ENCODE measurements at regions not wholly inside any gene's neighbourhood (a gene's known extent, or its start where the extent isn't known, plus 50 kb on each side); places are given as distances from the start of the nearest gene placed in this dataset.

- H4K20me1 ChIP-seq (ENCODE audit: insufficient read depth) = no peaks in the 10 kb centered on the region
- intact Hi-C loops (cut with micrococcal nuclease) = no loop called here
- no peak overlapping the region for H2AFZ ChIP-seq (ENCODE audit: low read depth, low read length, poor library complexity, severe bottlenecking)
- TF ChIP-seq JUND (IDR thresholded peaks at IDR 0.05) (no peak), POLR2A (IDR thresholded peaks at IDR 0.05; ENCODE audit: borderline replicate concordance, extremely low read depth, insufficient read depth, insufficient read length) (no peak), REST (IDR thresholded peaks at IDR 0.05; ENCODE audit: low read depth) (no peak), YY1 (IDR thresholded peaks at IDR 0.05; ENCODE audit: extremely low read depth, insufficient replicate concordance, low read depth, low read length) (no peak), EGR1 (IDR thresholded peaks at IDR 0.05; ENCODE audit: low read depth) (no peak), ATF3 (IDR thresholded peaks at IDR 0.05) (no peak)
- peaks cover 0 to 7% of the 10 kb centered on the region in 2 experiments; a peak in 1 of 4 replicates for H3K4me1 ChIP-seq (ENCODE audit: control insufficient read depth in 1 of 2, insufficient read depth in 2 of 2, low read length in 2 of 2)
- H3K4me2 ChIP-seq (ENCODE audit: low read length) = no peak overlapping the region; the same call in 1 of the 2 replicates
- DNase-seq (ENCODE audit: low read depth, low spot score) (no peak), ATAC-seq (no peak)
- H3K79me2 ChIP-seq (ENCODE audit: insufficient read depth, low read length) = no peaks in the 10 kb centered on the region
- ChIA-PET POLR2A (no interaction called here), RAD21 (ENCODE audit: low non-redundant PET in 1 of 2, low total read pairs in 2 of 2, uncharacterized antibody in 2 of 2, unreplicated experiment in 2 of 2) (no interaction called here), CTCF (no interaction called here)
- no peak overlapping the region for H3K27ac ChIP-seq (ENCODE audit: low read depth, low read length)
- no peak overlapping the region for H3K9ac ChIP-seq (ENCODE audit: low read length)
- no peaks in the 10 kb centered on the region for H3K9me2 ChIP-seq (ENCODE audit: insufficient read depth)
- H3K9me3 ChIP-seq (ENCODE audit: control insufficient read depth in 1 of 2, insufficient read depth in 1 of 2, low read depth in 1 of 2, low read length in 2 of 2) = no peaks in the 10 kb centered on the region
- no peaks in the 10 kb centered on the region for H3K36me3 ChIP-seq (ENCODE audit: control insufficient read depth in 1 of 2, insufficient read depth in 2 of 2, low read length in 2 of 2)
- no TSS peak for BruUV-seq (replicated peaks)
- no peak overlapping the region for H3K4me3 ChIP-seq (replicated peaks in 1 of 2; ENCODE audit: low read depth in 1 of 2, low read length in 2 of 2)
- no peaks in the 10 kb centered on the region for H3K27me3 ChIP-seq (ENCODE audit: insufficient read depth, low read length)
Observed at GRCh38 chr2:30374380-30374779, 72.7 kb upstream of the LCLAT1 start.

DNA sequence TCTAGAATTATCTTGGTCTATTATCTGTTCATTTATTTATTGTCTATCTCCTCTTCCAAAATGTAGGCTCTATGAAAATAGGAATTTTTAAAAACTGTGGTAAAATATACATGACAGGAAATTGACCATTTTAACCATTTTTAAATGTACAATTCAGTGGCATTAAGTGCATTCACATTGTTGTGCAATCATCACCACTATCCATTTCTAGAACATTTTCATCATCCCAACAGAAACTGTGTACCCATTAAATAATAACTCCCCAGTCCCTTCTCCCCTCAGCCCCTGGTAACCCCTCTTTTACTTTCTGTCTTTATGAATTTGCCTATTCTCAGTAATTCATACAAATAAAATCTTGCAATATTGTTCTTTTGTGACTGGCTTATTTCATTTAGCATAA, 71.1 kb upstream of the LCLAT1 start:
- no peaks in the 10 kb centered on the region for H3K36me3 ChIP-seq (ENCODE audit: control insufficient read depth in 1 of 2, insufficient read depth in 2 of 2, low read length in 2 of 2)
- no peak for DNase-seq (ENCODE audit: low read depth, low spot score)
- H3K27me3 ChIP-seq (ENCODE audit: insufficient read depth, low read length) = no peaks in the 10 kb centered on the region
- H3K27ac ChIP-seq (ENCODE audit: low read depth, low read length) = no peak overlapping the region
- peaks cover 0 to 7% of the 10 kb centered on the region in 2 experiments; a peak in 1 of 4 replicates for H3K4me1 ChIP-seq (ENCODE audit: control insufficient read depth in 1 of 2, insufficient read depth in 2 of 2, low read length in 2 of 2)
- no peaks in the 10 kb centered on the region for H3K9me3 ChIP-seq (ENCODE audit: control insufficient read depth in 1 of 2, insufficient read depth in 1 of 2, low read depth in 1 of 2, low read length in 2 of 2)
- H3K9me2 ChIP-seq (ENCODE audit: insufficient read depth) = no peaks in the 10 kb centered on the region
- ATAC-seq = no peak
- H2AFZ ChIP-seq (ENCODE audit: low read depth, low read length, poor library complexity, severe bottlenecking) = no peak overlapping the region
- H3K9ac ChIP-seq (ENCODE audit: low read length) = no peak overlapping the region
- ChIA-PET CTCF (no interaction called here), POLR2A (no interaction called here), RAD21 (ENCODE audit: low non-redundant PET in 1 of 2, low total read pairs in 2 of 2, uncharacterized antibody in 2 of 2, unreplicated experiment in 2 of 2) (no interaction called here)
- BruUV-seq (replicated peaks) = no TSS peak
- H3K4me2 ChIP-seq (ENCODE audit: low read length) = no peak overlapping the region
- no peaks in the 10 kb centered on the region for H3K79me2 ChIP-seq (ENCODE audit: insufficient read depth, low read length)
- intact Hi-C loops (cut with micrococcal nuclease) = no loop called here
- H3K4me3 ChIP-seq (replicated peaks in 1 of 2; ENCODE audit: low read depth in 1 of 2, low read length in 2 of 2) = no peak overlapping the region
- H4K20me1 ChIP-seq (ENCODE audit: insufficient read depth) = no peaks in the 10 kb centered on the region
- no peak for TF ChIP-seq EGR1 (IDR thresholded peaks at IDR 0.05; ENCODE audit: low read depth)
- TF ChIP-seq ZFX (IDR thresholded peaks at IDR 0.05) = no peak
- no peak for TF ChIP-seq CBX3 (IDR thresholded peaks at IDR 0.05; ENCODE audit: low read depth)
- TF ChIP-seq SIN3A (IDR thresholded peaks at IDR 0.05; ENCODE audit: low read depth) = no peak
- no peak for TF ChIP-seq FOSL1 (IDR thresholded peaks at IDR 0.05; ENCODE audit: low read depth)
- TF ChIP-seq CEBPB (IDR thresholded peaks at IDR 0.05; ENCODE audit: low read depth) = no peak
- no peak for TF ChIP-seq ELF1 (IDR thresholded peaks at IDR 0.05; ENCODE audit: borderline replicate concordance, low read depth)
- TF ChIP-seq SP1 (IDR thresholded peaks at IDR 0.05; ENCODE audit: low read depth) = no peak
- no peak for TF ChIP-seq JUND (IDR thresholded peaks at IDR 0.05)
- TF ChIP-seq RAD21 (IDR thresholded peaks at IDR 0.05; ENCODE audit: low read depth) = no peak
- no peak for TF ChIP-seq POLR2AphosphoS5 (IDR thresholded peaks at IDR 0.05; ENCODE audit: low read depth, low read length)
- TF ChIP-seq ATF3 (IDR thresholded peaks at IDR 0.05) = no peak
- TF ChIP-seq, protein P1, sequence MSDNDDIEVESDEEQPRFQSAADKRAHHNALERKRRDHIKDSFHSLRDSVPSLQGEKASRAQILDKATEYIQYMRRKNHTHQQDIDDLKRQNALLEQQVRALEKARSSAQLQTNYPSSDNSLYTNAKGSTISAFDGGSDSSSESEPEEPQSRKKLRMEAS (IDR thresholded peaks at IDR 0.05) = no peak
- TF ChIP-seq SRF (IDR thresholded peaks at IDR 0.05; ENCODE audit: low read depth) = no peak
- no peak for TF ChIP-seq ZNF274 (IDR thresholded peaks at IDR 0.05; ENCODE audit: low read depth, low read length)
- TF ChIP-seq TCF7L2 (IDR thresholded peaks at IDR 0.05; ENCODE audit: borderline replicate concordance, extremely low read depth, insufficient read depth, insufficient read length) = no peak
- no peak for TF ChIP-seq YY1 (IDR thresholded peaks at IDR 0.05; ENCODE audit: extremely low read depth, insufficient replicate concordance, low read depth, low read length)
